Mesenchymal stem cell (in vitro differentiated cells and primary cell): ENCODE measurements at regions not wholly inside any gene's neighbourhood (a gene's known extent, or its start where the extent isn't known, plus 50 kb on each side); places are given as distances from the start of the nearest gene placed in this dataset.
"Not testable (repeated sequence)": the region's sequence is repeated elsewhere in the genome, so short reads cannot be mapped to it uniquely, and the experiment has no call there.

Experiments used
- DNase-seq: peaks from one replicate; pipeline ENCODE4 v3.0.0-alpha.2; 2013
- H2AFZ ChIP-seq: one replicate; pipeline ENCODE4 v1.6.1; 2013; ENCODE audit warnings: low read depth, mild to moderate bottlenecking, control low read depth, inconsistent platforms, low read length, moderate library complexity
- H2AK5ac ChIP-seq: 2 replicates; pipeline ENCODE4 v1.6.1; 2013; ENCODE audit warnings: low read length, moderate library complexity, mild to moderate bottlenecking, inconsistent platforms; ENCODE audit not compliant: severe bottlenecking
- H2BK120ac ChIP-seq: one replicate; pipeline ENCODE4 v1.6.1; 2013; ENCODE audit warnings: low read depth, mild to moderate bottlenecking, inconsistent platforms, low read length, moderate library complexity
- H2BK12ac ChIP-seq, 2 experiments: one replicate each; pipeline ENCODE4 v1.6.1; 2013; ENCODE audit warnings: inconsistent platforms in 2 of 2, low read length in 2 of 2, mild to moderate bottlenecking in 2 of 2, moderate library complexity in 2 of 2, control low read depth in 1 of 2
- H2BK15ac ChIP-seq: one replicate; pipeline ENCODE4 v1.6.1; 2013; ENCODE audit warnings: mild to moderate bottlenecking, low read depth, inconsistent platforms; ENCODE audit not compliant: poor library complexity, severe bottlenecking
- H2BK5ac ChIP-seq: 2 replicates; pipeline ENCODE4 v1.6.1; 2013; ENCODE audit warnings: low read depth, mild to moderate bottlenecking, low read length, control low read depth, inconsistent platforms; ENCODE audit not compliant: poor library complexity, severe bottlenecking
- H3K14ac ChIP-seq, 2 experiments: one replicate each; pipeline ENCODE4 v1.6.1; 2013; ENCODE audit warnings: inconsistent platforms in 2 of 2, low read length in 2 of 2, control low read depth in 1 of 2, mild to moderate bottlenecking in 1 of 2, moderate library complexity in 1 of 2
- H3K18ac ChIP-seq, 2 experiments: one replicate each; pipeline ENCODE4 v1.6.1; 2013; ENCODE audit warnings: inconsistent platforms in 2 of 2, low read length in 2 of 2, control low read depth in 1 of 2, low read depth in 1 of 2, mild to moderate bottlenecking in 1 of 2
- H3K23ac ChIP-seq, 2 experiments: one replicate each; pipeline ENCODE4 v1.6.1; 2013; ENCODE audit warnings: inconsistent platforms in 2 of 2, low read length in 2 of 2, mild to moderate bottlenecking in 2 of 2, moderate library complexity in 2 of 2, control low read depth in 1 of 2
- H3K27ac ChIP-seq: 2 replicates; pipeline ENCODE4 v1.5.1; 2013; ENCODE audit warnings: mild to moderate bottlenecking, moderate library complexity, low read length, control low read depth, inconsistent platforms; ENCODE audit not compliant: poor library complexity, severe bottlenecking
- H3K27me3 ChIP-seq, 2 experiments: 2 replicates each; pipeline versions ENCODE4 v1.6.1 to v1.7.0; 2013; ENCODE audit warnings: low read length in 2 of 2, mild to moderate bottlenecking in 2 of 2, moderate library complexity in 2 of 2, control low read depth in 1 of 2, inconsistent platforms in 1 of 2; ENCODE audit not compliant: control insufficient read depth in 1 of 2, insufficient read depth in 1 of 2
- H3K36me3 ChIP-seq, 2 experiments: 2 replicates each; pipeline versions ENCODE4 v1.6.1 to v1.7.0; 2013; ENCODE audit warnings: low read length in 2 of 2, control low read depth in 1 of 2, inconsistent platforms in 1 of 2, low read depth in 1 of 2, mild to moderate bottlenecking in 1 of 2; ENCODE audit not compliant: insufficient read depth in 2 of 2, control insufficient read depth in 1 of 2
- H3K4ac ChIP-seq, 2 experiments: one replicate each; pipeline ENCODE4 v1.6.1; 2013; ENCODE audit warnings: inconsistent platforms in 2 of 2, low read length in 2 of 2, mild to moderate bottlenecking in 2 of 2, moderate library complexity in 2 of 2, control low read depth in 1 of 2, low read depth in 1 of 2
- H3K4me1 ChIP-seq: 2 replicates; pipeline ENCODE4 v1.6.1; 2013; ENCODE audit warnings: low read depth, low read length, control low read depth; ENCODE audit not compliant: control insufficient read depth, insufficient read depth
- H3K4me2 ChIP-seq: 2 replicates; pipeline ENCODE4 v1.6.1; 2013; ENCODE audit warnings: low read length, mild to moderate bottlenecking, inconsistent platforms; ENCODE audit not compliant: poor library complexity, severe bottlenecking
- H3K4me3 ChIP-seq, 2 experiments: 2 replicates each; pipeline versions ENCODE4 v1.5.1 to v1.7.0; 2013; ENCODE audit warnings: low read length in 2 of 2, mild to moderate bottlenecking in 2 of 2, control low read depth in 1 of 2, low read depth in 1 of 2; ENCODE audit not compliant: insufficient read depth in 1 of 2
- H3K79me1 ChIP-seq: replicated peaks from 2 replicates; pipeline ENCODE4 v1.6.1; 2013; ENCODE audit warnings: mild to moderate bottlenecking, control low read depth, low read length, inconsistent platforms; ENCODE audit not compliant: poor library complexity, severe bottlenecking
- H3K9ac ChIP-seq: 2 replicates; pipeline ENCODE4 v1.7.0; 2013; ENCODE audit warnings: mild to moderate bottlenecking, low read length, moderate library complexity
- H3K9me3 ChIP-seq: 2 replicates; pipeline ENCODE4 v1.7.0; 2013; ENCODE audit warnings: mild to moderate bottlenecking, low read length; ENCODE audit not compliant: control insufficient read depth
- H4K8ac ChIP-seq: one replicate; pipeline ENCODE4 v1.6.1; 2013; ENCODE audit warnings: inconsistent platforms, mild to moderate bottlenecking, low read length, moderate library complexity
- H4K91ac ChIP-seq: one replicate; pipeline ENCODE4 v1.6.1; 2013; ENCODE audit warnings: mild to moderate bottlenecking, low read length, inconsistent platforms
- WGBS: methylation state at CpG from one replicate; pipeline ENCODE4 v1.1.7; 2013; ENCODE audit warnings: mixed read lengths; 5-methylcytosine and 5-hydroxymethylcytosine counted together

DNA sequence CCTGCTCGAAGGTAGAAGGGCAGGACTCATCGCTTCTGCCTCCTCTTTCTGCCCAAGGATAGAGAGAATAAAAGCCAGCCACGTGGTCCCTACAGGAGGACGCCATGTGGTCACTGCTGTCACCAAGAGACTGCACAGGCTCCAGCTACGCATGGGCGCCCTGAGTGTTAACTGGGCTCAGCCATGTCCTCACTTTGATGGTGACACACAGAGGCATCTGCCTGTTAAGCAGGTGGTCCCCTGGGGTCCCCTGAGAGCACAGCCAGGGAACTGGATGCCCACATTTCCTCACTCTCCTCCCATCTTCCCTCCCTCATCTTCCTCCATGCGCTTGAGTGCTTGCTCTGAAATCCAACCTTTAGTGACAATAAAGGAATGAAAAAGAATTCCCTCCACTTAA is 152.6 kb downstream of the LAT start:
- H3K23ac ChIP-seq, H3K27ac ChIP-seq, H3K27me3 ChIP-seq, DNase-seq, H2AFZ ChIP-seq, H2BK120ac ChIP-seq, H2BK12ac ChIP-seq, H3K4me2 ChIP-seq, H3K9ac ChIP-seq, H3K4ac ChIP-seq, H3K4me1 ChIP-seq, H2BK15ac ChIP-seq, H2BK5ac ChIP-seq, H3K79me1 ChIP-seq, H4K8ac ChIP-seq, H3K14ac ChIP-seq, H3K9me3 ChIP-seq, H3K18ac ChIP-seq, H3K4me3 ChIP-seq, H4K91ac ChIP-seq, H3K36me3 ChIP-seq, H2AK5ac ChIP-seq: not testable (repeated sequence)
- WGBS: 76% methylated on average over 7 of the region's 7 CpGs

DNA sequence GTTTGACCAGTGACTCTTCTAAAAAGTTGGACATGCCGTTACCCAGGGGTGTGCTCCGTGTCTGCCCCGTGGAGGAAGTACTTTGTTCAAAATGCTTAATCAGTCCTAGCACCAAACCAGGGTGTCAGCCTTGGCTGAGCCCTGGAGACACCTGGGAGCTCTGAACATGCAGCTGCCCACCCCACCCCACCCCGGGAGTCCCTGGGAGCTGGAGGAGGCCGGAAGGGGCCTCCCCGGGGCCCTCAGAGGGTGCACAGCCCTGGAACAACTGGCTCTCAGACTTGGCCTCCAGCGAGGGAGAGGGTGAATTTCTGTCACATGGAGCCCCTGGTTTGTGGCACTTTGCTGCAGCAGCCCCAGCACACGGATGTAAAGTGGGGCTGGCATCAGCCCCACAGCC is 152.1 kb downstream of the LAT start:
- not testable (repeated sequence) for H3K4me1 ChIP-seq, H2BK12ac ChIP-seq, H3K27ac ChIP-seq, H4K91ac ChIP-seq, H3K4me2 ChIP-seq, H3K23ac ChIP-seq, H3K14ac ChIP-seq, H3K79me1 ChIP-seq, H3K27me3 ChIP-seq, H3K9me3 ChIP-seq, H3K18ac ChIP-seq, H2BK5ac ChIP-seq, H2BK15ac ChIP-seq, H2BK120ac ChIP-seq, H4K8ac ChIP-seq, DNase-seq, H3K9ac ChIP-seq, H3K4ac ChIP-seq, H2AK5ac ChIP-seq, H3K4me3 ChIP-seq, H2AFZ ChIP-seq, H3K36me3 ChIP-seq
- WGBS: 71% methylated on average over 8 of the region's 8 CpGs

DNA sequence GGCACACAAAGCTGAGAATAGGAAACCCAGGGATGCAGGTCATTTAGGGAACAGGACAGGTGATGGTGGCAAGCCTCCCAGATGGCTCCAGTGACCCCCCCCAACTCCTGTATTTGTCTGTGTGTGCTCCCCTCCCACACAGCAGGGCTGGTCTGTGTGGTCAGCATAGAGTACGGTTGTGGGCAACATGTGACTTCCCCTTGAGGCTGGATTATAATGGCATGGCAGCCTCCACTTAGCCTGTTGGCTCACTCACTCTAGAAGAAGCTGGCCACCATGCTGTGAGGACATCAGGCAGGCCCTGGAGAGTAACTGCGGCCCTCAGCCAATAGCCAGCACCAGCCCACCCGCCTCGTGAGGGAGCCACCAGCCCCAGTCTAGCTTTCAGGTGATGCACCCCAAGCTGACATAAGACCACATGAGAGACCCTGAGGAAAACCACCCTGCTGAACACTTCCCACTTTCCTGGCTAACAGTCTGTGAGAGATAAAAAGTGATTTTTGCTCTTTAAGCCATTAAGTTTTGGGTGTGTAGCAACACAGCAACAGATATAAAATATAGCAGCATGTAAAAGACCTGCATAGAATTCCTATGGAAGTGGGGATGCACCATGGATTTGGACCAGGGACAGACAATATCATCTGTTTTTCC is 151.3 kb downstream of the LAT start:
- not testable (repeated sequence) for H3K27ac ChIP-seq, H3K4me3 ChIP-seq, H2BK12ac ChIP-seq, H2AK5ac ChIP-seq, H3K14ac ChIP-seq, H3K36me3 ChIP-seq, H3K9me3 ChIP-seq, DNase-seq, H2AFZ ChIP-seq, H3K4me1 ChIP-seq, H2BK15ac ChIP-seq, H3K4ac ChIP-seq, H4K91ac ChIP-seq, H4K8ac ChIP-seq, H3K18ac ChIP-seq, H2BK120ac ChIP-seq, H3K27me3 ChIP-seq, H3K4me2 ChIP-seq, H3K9ac ChIP-seq, H3K79me1 ChIP-seq, H3K23ac ChIP-seq, H2BK5ac ChIP-seq
- WGBS: 80% methylated on average over 4 of the region's 4 CpGs

DNA sequence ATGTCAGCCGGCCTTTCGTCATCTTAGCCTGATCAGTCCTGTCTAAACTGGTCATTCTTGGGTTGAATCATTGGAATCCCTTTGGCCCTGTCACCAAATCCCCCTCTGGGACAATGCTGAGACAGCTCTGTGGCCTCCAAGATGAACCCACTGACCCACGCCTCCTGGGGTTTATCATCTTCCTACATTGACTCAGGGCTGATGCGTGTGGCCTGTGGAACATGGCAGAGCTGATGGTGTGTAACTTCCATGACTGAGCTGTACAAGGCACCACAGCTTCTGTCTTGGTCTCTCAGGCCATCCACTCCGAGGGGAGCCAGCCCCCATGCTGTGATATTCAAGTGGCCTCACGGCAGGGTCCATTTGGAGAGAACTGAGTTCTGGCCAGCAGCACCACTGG is 150.2 kb downstream of the LAT start:
- H3K4me3 ChIP-seq, H3K4me1 ChIP-seq, H3K27ac ChIP-seq, H2BK12ac ChIP-seq, H2BK5ac ChIP-seq, H3K9ac ChIP-seq, H3K4ac ChIP-seq, DNase-seq, H3K4me2 ChIP-seq, H3K18ac ChIP-seq, H4K8ac ChIP-seq, H2AK5ac ChIP-seq, H3K36me3 ChIP-seq, H3K14ac ChIP-seq, H3K27me3 ChIP-seq, H3K23ac ChIP-seq, H2BK120ac ChIP-seq, H4K91ac ChIP-seq, H3K9me3 ChIP-seq, H3K79me1 ChIP-seq, H2AFZ ChIP-seq, H2BK15ac ChIP-seq: not testable (repeated sequence)
- 92% methylated on average over 4 of the region's 6 CpGs for WGBS
